ENCODE measurements at regions not wholly inside any gene's neighbourhood (a gene's known extent, or its start where the extent isn't known, plus 50 kb on each side); places are given as distances from the start of the nearest gene placed in this dataset.
"Not testable (repeated sequence)": the region's sequence is repeated elsewhere in the genome, so short reads cannot be mapped to it uniquely, and the experiment has no call there.

DNA sequence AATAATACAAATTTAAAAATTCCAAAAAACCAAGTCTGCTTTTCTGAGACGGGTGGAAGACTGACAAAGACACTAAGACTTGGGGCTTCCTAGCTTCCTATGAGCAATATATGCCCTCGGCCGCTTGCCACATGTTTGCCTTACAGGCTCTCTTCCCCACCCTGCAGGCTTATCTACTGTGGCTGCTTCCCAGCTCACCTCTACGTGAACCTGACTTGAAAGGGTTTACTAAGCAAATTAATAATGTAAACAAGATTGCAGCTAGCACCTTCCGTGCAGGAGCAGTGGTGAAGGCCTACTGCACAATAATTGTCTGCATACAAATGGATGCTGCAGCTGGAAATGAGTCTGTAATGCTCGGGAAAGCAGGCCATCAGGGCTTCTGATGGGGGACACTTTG is 152.9 kb upstream of the DAB1 start:
- Mint-ChIP-seq H3K27me3 (ENCODE audit: unreplicated experiment) (peaks cover 7% of the 10 kb centered on the region), H3K4me1 (ENCODE audit: unreplicated experiment) (no peaks in the 10 kb centered on the region), H3K4me3 (ENCODE audit: unreplicated experiment) (no peak overlapping the region), H3K27ac (ENCODE audit: unreplicated experiment) (no peak overlapping the region), H3K9me3 (ENCODE audit: unreplicated experiment) (no peaks in the 10 kb centered on the region), H3K36me3 (ENCODE audit: unreplicated experiment) (no peaks in the 10 kb centered on the region)
- DNase-seq (ENCODE audit: extremely low spot score, unreplicated experiment), result no peak
- TF ChIP-seq CTCF (IDR thresholded peaks at IDR 0.05), result no peak

- no peak overlapping the region for H3K27ac Mint-ChIP-seq (ENCODE audit: unreplicated experiment)
- no peak for DNase-seq (ENCODE audit: extremely low spot score, unreplicated experiment)
- no peaks in the 10 kb centered on the region for H3K4me1 Mint-ChIP-seq (ENCODE audit: unreplicated experiment)
- H3K36me3 Mint-ChIP-seq (ENCODE audit: unreplicated experiment), result no peaks in the 10 kb centered on the region
- H3K4me3 Mint-ChIP-seq (ENCODE audit: unreplicated experiment), result no peak overlapping the region
- H3K9me3 Mint-ChIP-seq (ENCODE audit: unreplicated experiment), result peaks cover 4% of the 10 kb centered on the region
- TF ChIP-seq CTCF (IDR thresholded peaks at IDR 0.05), result no peak
- H3K27me3 Mint-ChIP-seq (ENCODE audit: unreplicated experiment), result peaks cover 7% of the 10 kb centered on the region
Measured at GRCh38 chr1:57572016-57572415, 148.2 kb upstream of the DAB1 start.

- not testable (repeated sequence) for H3K4me3 Mint-ChIP-seq (ENCODE audit: unreplicated experiment); H3K4me1 Mint-ChIP-seq (ENCODE audit: unreplicated experiment); H3K27ac Mint-ChIP-seq (ENCODE audit: unreplicated experiment); H3K27me3 Mint-ChIP-seq (ENCODE audit: unreplicated experiment); DNase-seq (ENCODE audit: extremely low spot score, unreplicated experiment); H3K36me3 Mint-ChIP-seq (ENCODE audit: unreplicated experiment)
- peaks cover 15% of the 10 kb centered on the region for H3K9me3 Mint-ChIP-seq (ENCODE audit: unreplicated experiment)
Measured at GRCh38 chr1:57558066-57558465, 134.2 kb upstream of the DAB1 start.

- Mint-ChIP-seq H3K9me3 (ENCODE audit: unreplicated experiment) (peaks cover 3% of the 10 kb centered on the region), H3K4me3 (ENCODE audit: unreplicated experiment) (no peak overlapping the region), H3K36me3 (ENCODE audit: unreplicated experiment) (no peaks in the 10 kb centered on the region), H3K4me1 (ENCODE audit: unreplicated experiment) (no peaks in the 10 kb centered on the region), H3K27ac (ENCODE audit: unreplicated experiment) (no peak overlapping the region), H3K27me3 (ENCODE audit: unreplicated experiment) (peaks cover 19% of the 10 kb centered on the region)
- DNase-seq (ENCODE audit: extremely low spot score, unreplicated experiment), result no peak
- TF ChIP-seq CTCF (IDR thresholded peaks at IDR 0.05), result no peak
Measured at GRCh38 chr1:57553666-57554065, 129.8 kb upstream of the DAB1 start.

DNA sequence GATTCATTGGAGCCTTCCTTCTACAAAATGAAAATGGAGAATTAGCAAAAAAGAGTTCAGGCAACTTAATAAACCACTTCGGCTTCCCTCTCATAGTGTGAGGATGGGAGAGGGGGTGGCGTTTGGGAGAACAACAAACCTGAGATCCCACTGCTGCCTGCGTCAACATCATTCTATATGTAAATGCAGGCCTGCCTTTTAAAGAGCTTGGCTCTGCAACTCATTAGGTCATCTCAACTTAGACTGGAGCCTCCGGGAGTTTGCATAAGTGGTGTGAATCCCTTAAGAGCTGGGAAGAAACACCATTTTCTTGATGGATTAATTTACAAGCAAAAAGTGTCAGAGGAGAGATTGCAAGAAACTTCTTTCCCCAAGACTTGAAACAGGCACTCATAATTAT is 127.6 kb upstream of the DAB1 start:
- no peak for DNase-seq (ENCODE audit: extremely low spot score, unreplicated experiment)
- H3K36me3 Mint-ChIP-seq (ENCODE audit: unreplicated experiment), result no peaks in the 10 kb centered on the region
- no peaks in the 10 kb centered on the region for H3K4me1 Mint-ChIP-seq (ENCODE audit: unreplicated experiment)
- no peak for TF ChIP-seq CTCF (IDR thresholded peaks at IDR 0.05)
- H3K4me3 Mint-ChIP-seq (ENCODE audit: unreplicated experiment), result no peak overlapping the region
- H3K27me3 Mint-ChIP-seq (ENCODE audit: unreplicated experiment), result peaks cover 19% of the 10 kb centered on the region
- no peak overlapping the region for H3K27ac Mint-ChIP-seq (ENCODE audit: unreplicated experiment)
- H3K9me3 Mint-ChIP-seq (ENCODE audit: unreplicated experiment), result peaks cover 3% of the 10 kb centered on the region

- no peaks in the 10 kb centered on the region for H3K4me1 Mint-ChIP-seq (ENCODE audit: unreplicated experiment)
- H3K9me3 Mint-ChIP-seq (ENCODE audit: unreplicated experiment), result no peaks in the 10 kb centered on the region
- no peak overlapping the region for H3K27ac Mint-ChIP-seq (ENCODE audit: unreplicated experiment)
- no peak for TF ChIP-seq CTCF (IDR thresholded peaks at IDR 0.05)
- peaks cover 17% of the 10 kb centered on the region for H3K27me3 Mint-ChIP-seq (ENCODE audit: unreplicated experiment)
- DNase-seq (ENCODE audit: extremely low spot score, unreplicated experiment), result no peak
- no peaks in the 10 kb centered on the region for H3K36me3 Mint-ChIP-seq (ENCODE audit: unreplicated experiment)
- H3K4me3 Mint-ChIP-seq (ENCODE audit: unreplicated experiment), result no peak overlapping the region
Measured at GRCh38 chr1:57550092-57550491, 126.2 kb upstream of the DAB1 start.

Data from osteocyte (in vitro differentiated cells).